ENCODE measurements at regions not wholly inside any gene's neighbourhood (a gene's known extent, or its start where the extent isn't known, plus 50 kb on each side); places are given as distances from the start of the nearest gene placed in this dataset.

DNA sequence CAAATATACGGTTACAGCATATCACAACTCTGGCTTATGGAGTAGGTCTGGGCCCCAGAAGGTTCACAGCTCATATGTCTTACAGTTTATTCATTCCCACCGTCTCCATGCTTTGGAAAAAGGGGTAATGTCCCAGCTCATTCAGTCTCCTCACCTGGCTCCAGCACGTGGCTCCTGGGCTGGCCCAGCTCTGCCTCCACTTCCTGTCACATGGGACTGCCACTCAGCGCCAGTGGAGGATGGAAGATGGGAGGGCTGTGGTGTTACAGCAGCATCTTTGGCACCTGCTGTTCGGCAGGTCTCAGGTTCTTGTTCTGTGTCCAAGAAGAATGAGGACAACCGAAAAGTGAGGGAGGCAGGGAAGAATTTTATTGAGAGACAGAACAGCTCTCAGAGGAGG lies 216.3 kb upstream of the ATXN7L3B start:
- TF ChIP-seq, protein P1, sequence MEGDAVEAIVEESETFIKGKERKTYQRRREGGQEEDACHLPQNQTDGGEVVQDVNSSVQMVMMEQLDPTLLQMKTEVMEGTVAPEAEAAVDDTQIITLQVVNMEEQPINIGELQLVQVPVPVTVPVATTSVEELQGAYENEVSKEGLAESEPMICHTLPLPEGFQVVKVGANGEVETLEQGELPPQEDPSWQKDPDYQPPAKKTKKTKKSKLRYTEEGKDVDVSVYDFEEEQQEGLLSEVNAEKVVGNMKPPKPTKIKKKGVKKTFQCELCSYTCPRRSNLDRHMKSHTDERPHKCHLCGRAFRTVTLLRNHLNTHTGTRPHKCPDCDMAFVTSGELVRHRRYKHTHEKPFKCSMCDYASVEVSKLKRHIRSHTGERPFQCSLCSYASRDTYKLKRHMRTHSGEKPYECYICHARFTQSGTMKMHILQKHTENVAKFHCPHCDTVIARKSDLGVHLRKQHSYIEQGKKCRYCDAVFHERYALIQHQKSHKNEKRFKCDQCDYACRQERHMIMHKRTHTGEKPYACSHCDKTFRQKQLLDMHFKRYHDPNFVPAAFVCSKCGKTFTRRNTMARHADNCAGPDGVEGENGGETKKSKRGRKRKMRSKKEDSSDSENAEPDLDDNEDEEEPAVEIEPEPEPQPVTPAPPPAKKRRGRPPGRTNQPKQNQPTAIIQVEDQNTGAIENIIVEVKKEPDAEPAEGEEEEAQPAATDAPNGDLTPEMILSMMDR (conservative IDR thresholded peaks at IDR 0.05) = no peak
- H3K27ac ChIP-seq = no peak overlapping the region

DNA sequence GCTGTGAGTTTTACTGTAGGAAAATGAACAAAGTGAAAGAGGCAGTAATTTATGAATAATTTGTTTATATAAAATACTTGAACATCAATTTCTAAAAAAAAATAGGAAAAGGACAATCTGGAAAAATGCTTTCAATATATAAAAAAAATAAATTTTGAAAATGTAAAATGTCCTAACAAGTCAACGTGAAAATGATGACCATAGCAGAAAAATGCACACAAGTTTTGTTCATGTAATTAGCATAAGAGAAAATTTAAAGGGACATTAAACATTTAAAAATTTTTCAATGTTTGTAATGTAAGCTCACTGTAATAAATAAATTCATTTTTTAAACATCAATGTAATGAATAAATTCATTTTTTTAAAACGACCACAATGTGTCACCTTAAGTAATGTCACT lies 214.8 kb upstream of the ATXN7L3B start:
- TF ChIP-seq, protein P1 (conservative IDR thresholded peaks at IDR 0.05) = no peak
- no peak overlapping the region for H3K27ac ChIP-seq

DNA sequence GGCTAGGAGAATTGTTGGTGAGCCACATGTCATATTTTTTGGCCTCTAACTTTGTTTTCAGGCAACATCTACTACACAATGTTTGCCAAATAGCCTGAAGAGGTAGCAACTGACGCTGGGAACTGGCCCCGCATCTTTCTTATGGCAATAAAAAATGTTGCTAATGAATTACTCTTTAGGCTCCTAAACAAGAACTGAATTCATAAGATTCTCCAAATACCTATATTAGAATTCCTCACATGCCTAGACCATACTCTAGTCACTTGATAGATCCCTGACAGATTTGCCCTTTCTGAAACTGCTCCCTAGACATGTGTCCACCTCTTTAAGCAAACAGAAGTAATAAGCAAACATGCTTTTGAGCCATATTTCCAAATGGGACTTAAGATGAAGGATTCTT lies 209.0 kb upstream of the ATXN7L3B start:
- no peak overlapping the region for H3K27ac ChIP-seq

DNA sequence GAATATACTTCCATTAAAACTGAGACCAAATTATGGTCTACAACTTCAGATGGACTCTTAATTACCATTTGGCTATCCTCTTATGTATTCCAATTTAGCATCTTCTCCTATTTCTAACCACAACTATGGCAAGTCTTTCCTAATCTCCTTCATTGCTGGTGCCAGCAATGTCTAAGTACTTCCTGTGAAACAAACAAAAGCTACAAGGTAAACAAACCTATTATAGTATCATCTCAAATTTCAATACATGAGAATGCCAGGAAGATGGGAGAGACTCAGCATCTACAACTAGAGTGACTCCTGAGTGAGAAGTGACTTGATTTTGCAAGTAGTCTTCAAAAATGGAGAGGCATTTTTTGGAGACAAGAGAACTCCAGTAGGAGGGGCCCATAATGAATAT lies 202.9 kb upstream of the ATXN7L3B start:
- TF ChIP-seq, protein P1 (conservative IDR thresholded peaks at IDR 0.05) = no peak
- no peak overlapping the region for H3K27ac ChIP-seq

More for the DNA sequence above, 209.0 kb upstream of the ATXN7L3B start:
- TF ChIP-seq, protein P1 (conservative IDR thresholded peaks at IDR 0.05) = no peak

DNA sequence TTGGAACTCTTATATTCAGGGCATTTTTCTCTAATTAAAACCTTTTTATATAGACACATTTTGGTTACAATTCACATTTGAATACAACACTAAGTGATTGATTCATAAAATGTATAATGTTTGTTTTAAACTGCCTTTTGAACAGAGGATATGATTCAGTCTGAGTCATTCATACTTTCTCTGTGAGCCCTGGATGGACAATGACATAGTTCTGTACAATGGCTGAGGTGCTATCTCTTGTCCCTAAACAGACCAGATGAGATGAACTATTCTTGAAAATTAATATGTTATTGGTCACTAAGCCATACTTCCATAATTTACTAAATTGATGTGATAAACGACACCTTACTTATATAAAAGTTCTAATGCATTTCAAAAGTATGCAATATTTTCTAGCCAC lies 199.7 kb upstream of the ATXN7L3B start:
- TF ChIP-seq, protein P1 (conservative IDR thresholded peaks at IDR 0.05) = no peak

DNA sequence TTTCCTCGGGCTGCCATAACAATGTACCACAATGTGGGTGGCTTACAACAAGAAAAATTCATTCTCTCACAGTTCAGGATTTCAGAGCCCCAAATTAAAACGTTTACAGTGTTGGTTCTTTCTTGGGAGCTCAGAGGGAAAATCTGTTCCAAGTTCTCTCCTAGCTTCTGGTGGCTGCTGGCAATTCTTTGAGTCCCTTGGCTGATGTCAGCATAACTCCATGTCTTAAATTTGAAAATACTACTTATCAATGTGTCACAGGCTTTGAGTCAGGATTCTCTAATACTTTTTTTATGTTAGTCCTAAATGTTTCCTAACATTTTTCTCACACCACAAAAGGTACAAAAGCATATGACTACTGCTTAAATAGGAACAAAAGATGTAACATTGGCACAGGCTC lies 198.4 kb upstream of the ATXN7L3B start:
- TF ChIP-seq, protein P1 (conservative IDR thresholded peaks at IDR 0.05) = no peak
- no peak overlapping the region for H3K27ac ChIP-seq

More for the DNA sequence above, 199.7 kb upstream of the ATXN7L3B start:
- H3K27ac ChIP-seq = no peak overlapping the region

DNA sequence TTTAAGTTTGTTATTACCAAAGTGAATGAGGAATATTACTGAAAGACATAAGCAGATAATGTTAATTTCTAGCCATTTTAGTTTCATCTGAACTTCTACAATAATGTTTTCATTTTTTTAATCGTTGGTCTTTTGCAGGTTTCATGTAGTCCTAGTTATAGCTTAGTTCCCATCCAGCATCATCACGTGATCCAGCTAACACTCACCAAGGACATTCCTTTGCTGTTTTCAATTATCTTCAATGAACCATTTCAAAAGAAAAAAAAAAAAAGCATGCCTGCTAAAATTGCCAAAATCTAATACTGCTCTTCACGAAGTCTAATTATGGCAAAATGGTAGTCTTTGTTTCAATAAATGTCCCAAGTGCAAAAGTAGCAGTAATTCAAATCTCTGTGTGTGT lies 187.7 kb upstream of the ATXN7L3B start:
- H3K27ac ChIP-seq = no peak overlapping the region
- TF ChIP-seq, protein P1 (conservative IDR thresholded peaks at IDR 0.05) = no peak
